ENCODE measurements at regions not wholly inside any gene's neighbourhood (a gene's known extent, or its start where the extent isn't known, plus 50 kb on each side); places are given as distances from the start of the nearest gene placed in this dataset.
"Not testable (repeated sequence)": the region's sequence is repeated elsewhere in the genome, so short reads cannot be mapped to it uniquely, and the experiment has no call there.

DNA sequence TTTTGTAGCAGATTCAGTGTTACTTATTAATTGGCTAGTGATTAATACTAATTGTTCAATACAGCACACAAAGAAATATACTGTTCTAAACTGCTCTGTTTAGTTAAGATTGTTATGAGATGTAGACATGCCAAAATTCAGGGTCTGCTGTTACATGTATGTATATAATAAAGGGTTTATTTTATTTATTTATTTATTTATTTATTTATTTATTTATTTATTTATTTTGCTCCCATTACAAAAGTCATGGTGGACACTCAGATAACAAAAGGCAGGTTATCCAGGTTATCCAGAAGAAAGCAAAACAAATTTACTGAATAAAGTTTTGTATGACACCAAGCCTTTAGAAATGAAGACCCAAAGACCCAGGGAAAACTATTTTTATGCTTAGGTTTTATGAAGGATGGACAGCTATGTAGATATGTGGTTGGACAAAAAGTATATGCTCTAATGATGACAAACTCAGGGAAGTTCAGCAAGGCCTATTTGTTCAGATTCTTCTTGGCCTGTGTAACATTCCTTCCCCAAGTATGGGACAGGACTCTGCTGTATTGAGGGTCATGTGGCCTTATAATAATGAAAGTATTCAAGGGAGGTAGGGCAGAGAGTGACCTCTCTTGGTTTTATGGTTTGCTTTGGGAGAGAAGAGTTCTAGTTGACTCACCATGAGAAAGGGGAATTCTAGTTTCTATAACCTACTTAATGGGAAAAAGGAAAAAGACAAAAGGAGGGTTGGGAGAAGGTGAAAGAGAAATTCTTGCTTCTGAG is 1056.8 kb downstream of the ROBO2 start:
- DNase-seq (ENCODE audit: low read depth) = no peak

DNA sequence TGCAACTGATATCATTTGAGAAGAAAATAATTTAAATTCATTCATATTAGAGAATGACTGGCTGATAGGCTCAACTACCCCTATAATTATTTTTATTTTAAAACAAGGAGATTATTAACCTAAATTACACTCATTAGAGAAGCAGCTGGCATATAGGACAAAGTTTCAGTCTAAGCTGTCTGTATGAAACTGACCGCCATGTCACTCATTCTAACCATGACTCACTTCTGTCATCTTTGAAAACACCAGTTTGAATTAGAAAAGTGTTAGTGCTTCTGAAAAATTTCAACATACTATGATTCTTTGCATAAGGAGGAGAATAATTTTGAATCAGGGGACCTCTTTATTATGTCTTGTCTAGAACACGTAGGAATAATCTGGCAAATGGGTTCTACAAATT is 1058.5 kb downstream of the ROBO2 start:
- TF ChIP-seq, protein P1, sequence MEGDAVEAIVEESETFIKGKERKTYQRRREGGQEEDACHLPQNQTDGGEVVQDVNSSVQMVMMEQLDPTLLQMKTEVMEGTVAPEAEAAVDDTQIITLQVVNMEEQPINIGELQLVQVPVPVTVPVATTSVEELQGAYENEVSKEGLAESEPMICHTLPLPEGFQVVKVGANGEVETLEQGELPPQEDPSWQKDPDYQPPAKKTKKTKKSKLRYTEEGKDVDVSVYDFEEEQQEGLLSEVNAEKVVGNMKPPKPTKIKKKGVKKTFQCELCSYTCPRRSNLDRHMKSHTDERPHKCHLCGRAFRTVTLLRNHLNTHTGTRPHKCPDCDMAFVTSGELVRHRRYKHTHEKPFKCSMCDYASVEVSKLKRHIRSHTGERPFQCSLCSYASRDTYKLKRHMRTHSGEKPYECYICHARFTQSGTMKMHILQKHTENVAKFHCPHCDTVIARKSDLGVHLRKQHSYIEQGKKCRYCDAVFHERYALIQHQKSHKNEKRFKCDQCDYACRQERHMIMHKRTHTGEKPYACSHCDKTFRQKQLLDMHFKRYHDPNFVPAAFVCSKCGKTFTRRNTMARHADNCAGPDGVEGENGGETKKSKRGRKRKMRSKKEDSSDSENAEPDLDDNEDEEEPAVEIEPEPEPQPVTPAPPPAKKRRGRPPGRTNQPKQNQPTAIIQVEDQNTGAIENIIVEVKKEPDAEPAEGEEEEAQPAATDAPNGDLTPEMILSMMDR (IDR thresholded peaks at IDR 0.05; ENCODE audit: low read length, missing control alignments) = no peak
- DNase-seq (ENCODE audit: low read depth) = no peak
- no peak overlapping the region for H3K4me3 ChIP-seq (replicated peaks; ENCODE audit: low read depth, low read length)

More for the DNA sequence above, 1056.8 kb downstream of the ROBO2 start:
- H3K4me3 ChIP-seq (replicated peaks; ENCODE audit: low read depth, low read length) = no peak overlapping the region
- TF ChIP-seq, protein P1 (IDR thresholded peaks at IDR 0.05; ENCODE audit: low read length, missing control alignments) = no peak

DNA sequence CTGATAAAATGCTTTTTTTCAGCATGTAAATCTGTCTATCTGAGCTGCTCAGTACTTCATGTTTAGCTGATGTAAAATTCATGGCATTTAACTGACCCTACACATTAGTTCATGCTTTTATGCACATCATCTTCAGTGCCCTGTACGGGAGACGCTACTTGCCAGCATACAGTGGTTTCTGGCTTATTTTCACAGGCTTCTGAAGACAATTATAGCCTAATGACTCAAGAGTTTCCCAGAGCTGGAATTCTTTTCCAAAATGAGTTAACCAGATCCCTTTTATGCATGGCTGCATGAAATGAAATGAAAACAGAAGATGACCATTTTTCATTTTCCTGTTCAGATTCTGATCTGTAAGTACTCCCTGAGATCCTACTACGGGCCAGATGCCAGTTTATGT is 1061.5 kb downstream of the ROBO2 start:
- peak; percentile 44 for DNase-seq (ENCODE audit: low read depth)
- H3K4me3 ChIP-seq (replicated peaks; ENCODE audit: low read depth, low read length) = no peak overlapping the region
- TF ChIP-seq, protein P1 (IDR thresholded peaks at IDR 0.05; ENCODE audit: low read length, missing control alignments) = no peak

DNA sequence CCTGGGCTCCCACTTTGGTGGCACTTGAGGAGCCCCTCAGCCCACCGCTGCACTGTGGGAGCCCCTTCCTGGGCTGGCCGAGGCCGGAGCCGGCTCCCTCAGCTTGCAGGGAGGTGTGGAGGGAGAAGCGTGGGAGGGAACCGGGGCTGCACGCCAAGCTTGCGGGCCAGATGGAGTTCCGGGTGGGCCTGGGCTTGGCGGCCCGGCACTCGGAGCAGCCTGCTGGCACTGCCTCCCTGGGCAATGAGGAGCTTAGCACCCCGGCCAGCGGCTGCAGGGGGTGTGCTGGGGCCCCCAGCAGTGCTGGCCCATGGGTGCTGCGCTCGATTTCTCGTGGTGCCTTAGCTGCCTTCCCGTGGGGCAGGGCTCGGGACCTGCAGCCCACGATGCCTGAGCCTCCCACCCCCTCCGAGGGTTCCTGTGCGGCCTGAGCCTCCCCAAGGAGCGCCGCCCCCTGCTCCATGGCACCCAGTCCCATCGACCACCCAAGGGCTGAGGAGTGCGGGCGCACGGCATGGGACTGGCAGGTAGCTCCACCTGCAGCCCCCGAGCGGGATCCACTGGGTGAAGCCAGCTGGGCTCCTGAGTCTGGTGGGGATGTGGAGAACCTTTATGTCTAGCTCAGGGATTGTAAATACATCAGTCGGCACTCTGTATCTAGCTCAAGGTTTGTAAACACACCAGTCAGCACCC is 1068.5 kb downstream of the ROBO2 start:
- not testable (repeated sequence) for DNase-seq (ENCODE audit: low read depth); H3K4me3 ChIP-seq (replicated peaks; ENCODE audit: low read depth, low read length)

DNA sequence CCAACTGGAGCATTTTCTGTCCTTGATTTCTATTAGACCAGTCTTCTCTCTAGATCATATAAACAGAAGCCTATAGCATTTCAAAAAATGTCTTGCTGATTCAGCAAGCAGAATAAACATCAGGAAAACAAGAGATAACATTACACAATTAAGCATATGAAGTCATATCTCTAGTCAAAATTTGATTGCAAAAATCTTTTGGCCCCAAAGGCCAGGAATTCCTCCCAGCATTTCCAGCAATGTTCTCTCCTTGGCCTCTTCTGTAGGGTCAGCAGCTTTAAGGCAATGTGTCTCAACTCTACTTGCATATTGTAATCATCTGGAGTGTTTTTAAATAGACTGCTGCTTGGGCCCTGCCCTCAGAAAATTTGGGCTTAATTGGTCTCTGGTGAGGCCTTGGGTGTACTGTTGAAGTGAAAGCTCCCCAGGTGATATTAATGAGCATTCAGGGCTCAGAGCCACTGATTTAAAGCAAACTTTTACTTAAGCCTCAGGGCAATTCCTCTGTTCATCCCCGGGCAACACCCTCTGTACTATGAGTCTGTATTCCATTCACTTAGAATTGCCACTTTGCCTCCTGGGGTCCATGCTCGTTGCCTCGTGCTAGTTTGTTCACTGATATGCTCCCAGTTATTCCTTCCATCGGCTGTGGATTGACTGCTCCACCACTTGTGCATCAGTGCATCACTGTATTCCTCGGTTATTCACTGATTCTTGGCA is 1072.6 kb downstream of the ROBO2 start:
- DNase-seq (ENCODE audit: low read depth) = peak; percentile 51
- TF ChIP-seq, protein P1 (IDR thresholded peaks at IDR 0.05; ENCODE audit: low read length, missing control alignments) = no peak
- H3K4me3 ChIP-seq (replicated peaks; ENCODE audit: low read depth, low read length) = no peak overlapping the region

DNA sequence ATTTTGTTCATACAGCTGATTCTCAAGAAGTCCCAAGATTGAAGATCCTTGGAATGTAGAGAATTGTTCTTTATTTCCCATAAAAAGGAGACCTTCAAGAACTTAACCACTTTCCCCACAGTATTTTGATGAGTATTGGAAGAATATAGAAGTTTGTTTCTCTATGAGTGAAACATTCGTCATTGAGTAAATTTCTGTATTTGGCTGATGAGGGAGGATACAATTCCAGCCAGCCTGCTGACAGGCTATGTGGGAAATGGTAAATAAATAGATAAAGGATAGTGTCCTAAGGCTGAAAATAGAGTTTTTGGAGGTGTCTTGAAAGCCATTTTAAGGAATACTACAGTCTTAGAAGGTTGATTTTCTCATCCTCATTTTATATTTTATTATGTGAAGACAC is 1076.1 kb downstream of the ROBO2 start:
- DNase-seq (ENCODE audit: low read depth) = no peak
- no peak overlapping the region for H3K4me3 ChIP-seq (replicated peaks; ENCODE audit: low read depth, low read length)
- TF ChIP-seq, protein P1 (IDR thresholded peaks at IDR 0.05; ENCODE audit: low read length, missing control alignments) = no peak

DNA sequence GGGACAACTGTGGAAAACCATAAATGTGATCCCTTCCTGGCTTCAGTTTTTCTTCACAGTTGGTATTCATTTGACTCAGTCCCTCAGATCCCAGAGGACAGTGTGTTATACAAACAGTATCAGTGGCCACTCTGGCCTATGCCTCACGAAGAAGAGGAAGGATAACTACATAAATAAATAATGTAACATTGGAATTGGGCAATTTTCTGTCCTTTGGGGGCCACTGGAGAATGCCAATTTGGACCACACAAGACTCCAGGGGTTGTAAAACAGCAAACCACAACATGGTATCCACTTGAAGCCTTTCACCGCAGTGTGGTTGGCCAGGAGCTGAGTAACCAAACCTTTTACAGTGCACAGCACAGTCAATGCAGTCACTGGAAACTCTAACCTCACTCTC is 1077.0 kb downstream of the ROBO2 start:
- H3K4me3 ChIP-seq (replicated peaks; ENCODE audit: low read depth, low read length) = no peak overlapping the region
- DNase-seq (ENCODE audit: low read depth) = no peak
- TF ChIP-seq, protein P1 (IDR thresholded peaks at IDR 0.05; ENCODE audit: low read length, missing control alignments) = no peak

Measured in fibroblast of pulmonary artery (primary cell).